Activated CD8-positive, alpha-beta memory T cell treated with anti-CD3 and anti-CD28 coated beads for 36 hours (primary cell): ENCODE measurements at regions not wholly inside any gene's neighbourhood (a gene's known extent, or its start where the extent isn't known, plus 50 kb on each side); places are given as distances from the start of the nearest gene placed in this dataset.

Experiments
- CTCF ChIA-PET: fragments of 350-600 bp; sonication (Branson Sonifier 250); formaldehyde crosslinking; loops from one replicate; lab custom pipeline; 2021; ENCODE audit warnings: antibody characterized with exemption; lab: Charles Lee
- POLR2A ChIA-PET: fragments of 350-600 bp; sonication (Branson Sonifier 250); formaldehyde crosslinking; loops from one replicate; lab custom pipeline; 2021; ENCODE audit warnings: antibody characterized with exemption; lab: Charles Lee

- POLR2A ChIA-PET = no interaction called here
- CTCF ChIA-PET = no interaction called here
Observed at GRCh38 chr5:159702301-159702700, 214.0 kb upstream of the ADRA1B start.

- CTCF ChIA-PET = no interaction called here
- POLR2A ChIA-PET = no interaction called here
Observed at GRCh38 chr5:159702826-159703225, 213.5 kb upstream of the ADRA1B start.

- ChIA-PET CTCF (no interaction called here), POLR2A (no interaction called here)
Observed at GRCh38 chr5:159704160-159704559, 212.1 kb upstream of the ADRA1B start.

- CTCF ChIA-PET = no interaction called here
- POLR2A ChIA-PET = no interaction called here
Observed at GRCh38 chr5:159705948-159706347, 210.3 kb upstream of the ADRA1B start.

- ChIA-PET POLR2A (no interaction called here), CTCF (no interaction called here)
Observed at GRCh38 chr5:159708090-159708489, 208.2 kb upstream of the ADRA1B start.

- POLR2A ChIA-PET = no interaction called here
- CTCF ChIA-PET = no interaction called here
Observed at GRCh38 chr5:159712672-159713071, 203.6 kb upstream of the ADRA1B start.

GRCh38 chr5:159713254-159713653 is 203.0 kb upstream of the ADRA1B start:
- ChIA-PET CTCF (no interaction called here), POLR2A (no interaction called here)

- ChIA-PET CTCF (no interaction called here), POLR2A (no interaction called here)
Observed at GRCh38 chr5:159713773-159714172, 202.5 kb upstream of the ADRA1B start.

- ChIA-PET CTCF (no interaction called here), POLR2A (no interaction called here)
Observed at GRCh38 chr5:159725475-159725874, 190.8 kb upstream of the ADRA1B start.

GRCh38 chr5:159727167-159727566 is 189.1 kb upstream of the ADRA1B start:
- ChIA-PET POLR2A (no interaction called here), CTCF (no interaction called here)

- ChIA-PET CTCF (no interaction called here), POLR2A (no interaction called here)
Observed at GRCh38 chr5:159730285-159730684, 186.0 kb upstream of the ADRA1B start.

- POLR2A ChIA-PET = no interaction called here
Observed at GRCh38 chr5:159732220-159732619, 184.1 kb upstream of the ADRA1B start.

GRCh38 chr5:159734366-159734765 is 181.9 kb upstream of the ADRA1B start:
- POLR2A ChIA-PET = interaction anchor here (0.7 kb wide), 1 partner anchor 258 kb away, joined by 5 read pairs; no protein-coding TSS in a partner anchor
- CTCF ChIA-PET = interaction anchor here (0.6 kb wide), 1 partner anchor 1404 kb away, joined by 3 read pairs; no protein-coding TSS in a partner anchor

More at GRCh38 chr5:159732220-159732619, 184.1 kb upstream of the ADRA1B start:
- CTCF ChIA-PET = no interaction called here

GRCh38 chr5:159735036-159735435 is 181.2 kb upstream of the ADRA1B start:
- ChIA-PET POLR2A (no interaction called here), CTCF (no interaction called here)

GRCh38 chr5:159735749-159736660 is 180.3 kb upstream of the ADRA1B start:
- CTCF ChIA-PET = no interaction called here
- POLR2A ChIA-PET = no interaction called here

GRCh38 chr5:159736844-159737243 is 179.4 kb upstream of the ADRA1B start:
- POLR2A ChIA-PET = no interaction called here
- CTCF ChIA-PET = no interaction called here

GRCh38 chr5:159737263-159737662 is 179.0 kb upstream of the ADRA1B start:
- ChIA-PET CTCF (no interaction called here), POLR2A (no interaction called here)

- POLR2A ChIA-PET = no interaction called here
- CTCF ChIA-PET = no interaction called here
Observed at GRCh38 chr5:159741829-159742322, 174.4 kb upstream of the ADRA1B start.

- ChIA-PET CTCF (no interaction called here), POLR2A (no interaction called here)
Observed at GRCh38 chr5:159743234-159743633, 173.0 kb upstream of the ADRA1B start.

GRCh38 chr5:159746707-159747106 is 169.6 kb upstream of the ADRA1B start:
- CTCF ChIA-PET = no interaction called here
- POLR2A ChIA-PET = no interaction called here

- ChIA-PET CTCF (no interaction called here), POLR2A (no interaction called here)
Observed at GRCh38 chr5:159749146-159749545, 167.1 kb upstream of the ADRA1B start.
